ENCODE measurements at regions not wholly inside any gene's neighbourhood (a gene's known extent, or its start where the extent isn't known, plus 50 kb on each side); places are given as distances from the start of the nearest gene placed in this dataset.

DNA sequence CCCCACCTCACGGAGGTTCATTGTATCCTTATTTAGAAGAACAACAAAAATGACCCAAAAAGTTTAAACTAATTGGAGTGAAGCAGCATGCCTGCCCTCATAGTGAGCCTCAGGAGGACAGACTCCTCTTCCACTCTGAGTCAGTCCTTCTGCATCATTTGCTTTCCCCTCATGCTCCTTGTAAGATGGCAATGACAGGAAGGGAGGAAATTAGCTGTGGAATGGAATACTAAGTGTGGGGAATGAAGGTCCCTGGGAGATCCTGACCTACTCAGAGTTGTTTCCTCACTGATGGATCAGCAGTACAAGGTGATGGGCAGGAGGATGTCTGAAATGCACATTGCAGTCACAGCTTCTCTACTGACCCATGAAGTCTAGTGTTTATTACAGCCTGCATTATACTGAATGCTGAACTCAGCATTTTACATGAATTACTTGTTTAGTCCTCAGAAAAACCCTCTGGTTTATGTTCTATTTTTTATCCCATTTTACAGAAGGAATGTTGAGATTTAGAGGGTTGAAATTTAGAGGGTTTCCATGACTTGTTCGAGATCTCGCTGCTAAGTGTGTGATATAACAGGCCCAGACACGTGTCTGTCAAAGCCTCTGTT lies 212.0 kb upstream of the PCSK2 start:
- DNase-seq (ENCODE audit: low read depth, low spot score), result no peak

- no peak for DNase-seq (ENCODE audit: low read depth, low spot score)
Measured at GRCh38 chr20:17017232-17017631, 209.6 kb upstream of the PCSK2 start.

DNA sequence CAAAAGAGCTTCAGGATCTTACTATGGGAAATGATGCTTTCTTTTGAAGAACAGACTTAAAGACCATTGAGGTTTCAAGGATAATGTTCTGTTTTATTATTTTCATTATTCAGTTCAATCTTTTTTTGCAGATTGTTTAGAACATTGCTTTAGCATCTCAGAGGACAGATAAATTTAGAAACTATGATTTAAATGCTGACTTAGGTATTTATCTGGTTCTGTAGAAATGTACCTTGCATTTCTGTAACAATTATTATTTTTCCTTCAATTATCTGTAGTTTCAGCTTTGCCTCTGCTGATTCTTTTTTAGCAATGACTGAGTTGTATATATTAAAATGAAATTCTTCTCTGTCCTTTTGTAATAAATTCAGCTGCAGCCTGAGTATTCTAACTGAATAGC lies 205.4 kb upstream of the PCSK2 start:
- no peak for DNase-seq (ENCODE audit: low read depth, low spot score)

DNA sequence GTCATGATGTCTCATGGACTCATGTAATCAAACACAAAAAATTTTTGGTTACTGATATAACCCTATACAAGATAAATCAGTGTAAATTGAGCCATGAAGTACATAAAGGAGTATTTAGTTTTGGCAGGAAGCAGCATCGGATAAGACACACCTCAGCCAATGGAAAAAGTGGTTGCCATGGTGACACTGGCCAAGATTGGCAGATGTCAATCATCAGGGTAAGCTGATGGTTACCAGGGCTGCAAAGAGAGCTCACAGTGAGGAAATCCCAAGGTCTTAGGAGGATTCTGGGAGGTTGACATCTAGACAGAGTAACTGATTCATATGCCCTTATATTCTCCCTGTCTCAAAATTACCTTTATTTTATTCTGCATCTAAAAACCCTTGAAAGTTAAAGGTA lies 203.8 kb upstream of the PCSK2 start:
- DNase-seq (ENCODE audit: low read depth, low spot score), result no peak

DNA sequence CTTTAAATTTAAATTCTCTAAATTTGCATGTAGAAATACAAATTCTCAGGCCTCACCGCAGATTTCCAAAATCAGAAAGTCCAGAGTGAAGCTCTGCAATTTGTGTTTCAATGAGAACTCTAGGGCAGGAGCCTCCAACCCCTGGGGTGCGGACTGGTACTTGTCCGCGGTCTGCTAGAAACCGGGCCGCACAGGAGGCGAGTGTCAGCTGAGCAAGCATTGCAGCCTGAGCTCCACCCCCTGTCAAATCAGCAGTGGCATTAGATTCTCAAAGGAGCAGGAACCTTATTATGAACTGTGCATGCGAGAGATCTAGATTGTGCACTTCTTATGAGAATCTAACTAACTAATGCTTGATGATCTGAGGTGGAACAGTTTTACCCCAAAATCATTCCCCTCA lies 203.0 kb upstream of the PCSK2 start:
- DNase-seq (ENCODE audit: low read depth, low spot score), result peak; percentile 61

- DNase-seq (ENCODE audit: low read depth, low spot score), result peak; percentile 77
Measured at GRCh38 chr20:17024513-17025119, 202.2 kb upstream of the PCSK2 start.

DNA sequence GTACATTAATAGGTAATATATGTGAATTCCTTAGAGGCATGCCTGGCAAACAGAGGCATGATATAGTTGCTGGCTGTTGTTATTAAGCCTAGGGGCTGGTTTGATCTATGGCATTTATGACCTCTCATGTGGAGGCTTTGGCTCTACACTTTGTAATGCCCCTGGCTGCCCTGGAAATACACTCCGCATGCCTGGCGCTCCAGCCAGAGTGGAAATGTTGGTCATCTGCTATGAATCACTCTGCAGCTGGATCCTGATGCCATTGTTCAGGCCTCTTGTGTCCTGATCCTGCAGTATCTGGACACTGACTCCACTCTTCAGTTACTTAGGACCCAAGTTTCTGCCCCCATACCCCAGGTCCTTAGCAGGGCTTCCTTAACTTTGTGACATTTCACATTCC lies 200.5 kb upstream of the PCSK2 start:
- no peak for DNase-seq (ENCODE audit: low read depth, low spot score)

DNA sequence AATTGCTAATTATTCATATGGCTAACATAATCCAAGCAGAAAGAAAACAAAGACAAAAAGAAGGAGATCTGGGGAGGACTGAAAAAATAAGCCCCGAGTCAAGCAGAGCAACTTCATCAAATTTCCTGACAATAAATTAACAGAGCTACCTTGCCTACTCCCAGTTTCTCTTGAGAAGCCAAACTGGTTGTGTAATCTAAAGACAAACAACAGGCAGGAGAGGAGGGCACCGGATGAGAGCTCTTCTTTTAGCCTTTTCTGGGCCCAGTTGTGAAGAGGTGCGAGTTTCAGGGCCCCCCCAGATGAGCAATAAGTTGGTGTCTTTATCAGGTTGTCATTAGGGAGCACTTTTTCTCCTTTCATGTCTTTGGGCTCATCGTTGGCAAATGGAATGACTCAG lies 197.1 kb upstream of the PCSK2 start:
- DNase-seq (ENCODE audit: low read depth, low spot score), result no peak

- DNase-seq (ENCODE audit: low read depth, low spot score), result no peak
Measured at GRCh38 chr20:17036541-17036940, 190.3 kb upstream of the PCSK2 start.

DNA sequence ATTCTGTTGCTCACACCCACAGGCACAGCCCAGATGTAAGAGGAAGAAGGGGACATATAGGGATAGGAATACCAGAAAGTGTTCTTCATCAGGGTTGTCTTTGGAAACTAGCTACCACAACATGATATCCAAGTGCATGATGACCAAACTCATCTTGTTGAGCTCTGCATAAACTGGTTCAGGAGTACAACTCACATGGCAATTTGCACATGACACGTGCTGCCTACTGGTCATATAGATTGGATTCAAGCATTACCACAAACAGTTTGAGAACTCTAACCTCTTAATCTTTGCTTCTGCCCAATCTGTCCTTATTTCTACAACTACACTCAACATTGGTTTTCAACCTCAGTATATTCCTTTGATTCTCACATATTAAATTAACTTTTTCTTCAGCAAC lies 184.7 kb upstream of the PCSK2 start:
- no peak for DNase-seq (ENCODE audit: low read depth, low spot score)

DNA sequence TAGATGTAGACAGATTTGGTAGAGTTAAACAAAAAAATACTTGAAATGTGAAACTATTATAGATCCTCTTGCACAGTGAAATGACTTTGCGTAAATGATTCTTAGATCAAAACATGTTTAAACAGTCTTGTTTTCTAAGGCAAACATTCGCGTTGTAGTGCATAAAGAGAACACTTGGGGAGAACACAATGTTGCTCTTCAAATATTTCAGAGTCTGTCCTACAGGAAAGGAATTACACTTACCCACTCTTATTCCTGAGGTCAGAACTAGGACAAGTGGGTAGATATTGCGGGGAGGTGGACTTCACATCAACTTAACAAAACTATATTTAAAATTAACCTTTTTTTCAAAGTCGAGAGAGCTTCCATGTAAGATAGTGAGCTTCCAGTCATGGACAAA lies 183.5 kb upstream of the PCSK2 start:
- DNase-seq (ENCODE audit: low read depth, low spot score), result no peak

GRCh38 chr20:17044891-17045290 lies 181.9 kb upstream of the PCSK2 start:
- no peak for DNase-seq (ENCODE audit: low read depth, low spot score)

GRCh38 chr20:17059465-17059864 lies 167.4 kb upstream of the PCSK2 start:
- no peak for DNase-seq (ENCODE audit: low read depth, low spot score)

GRCh38 chr20:17061715-17062114 lies 165.1 kb upstream of the PCSK2 start:
- DNase-seq (ENCODE audit: low read depth, low spot score), result peak; percentile 17

- no peak for DNase-seq (ENCODE audit: low read depth, low spot score)
Measured at GRCh38 chr20:17062712-17063111, 164.1 kb upstream of the PCSK2 start.

- DNase-seq (ENCODE audit: low read depth, low spot score), result peak; percentile 40
Measured at GRCh38 chr20:17066902-17067301, 159.9 kb upstream of the PCSK2 start.

DNA sequence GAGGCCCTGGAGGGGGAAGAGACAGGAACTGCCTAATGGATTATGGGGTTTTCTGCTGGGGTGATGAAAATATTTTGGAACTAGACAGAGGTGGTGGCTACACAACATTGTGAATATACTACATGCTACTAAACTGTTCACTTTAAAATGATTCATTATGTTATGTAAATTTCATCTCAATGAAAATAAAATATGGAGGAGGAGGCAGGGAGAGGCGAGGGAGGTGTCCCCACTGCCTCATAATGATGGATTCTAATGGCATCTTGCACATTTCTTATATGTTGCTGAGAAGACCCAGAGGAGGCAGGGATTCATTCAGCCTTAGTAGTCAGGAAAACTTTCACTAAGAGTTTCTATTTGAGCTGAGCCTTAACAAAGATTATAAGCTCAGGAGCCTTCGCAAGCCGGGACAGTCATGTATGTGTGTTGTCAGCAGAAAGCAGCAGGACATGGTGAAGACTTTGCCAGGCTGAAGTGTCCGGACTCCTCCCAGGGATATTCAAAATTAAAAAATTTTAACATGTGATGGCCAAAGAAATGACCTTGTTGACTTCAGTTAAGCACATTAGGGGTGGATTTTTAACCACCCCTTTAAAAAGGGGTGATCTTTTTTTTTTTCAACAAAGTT lies 158.6 kb upstream of the PCSK2 start:
- DNase-seq (ENCODE audit: low read depth, low spot score), result no peak

DNA sequence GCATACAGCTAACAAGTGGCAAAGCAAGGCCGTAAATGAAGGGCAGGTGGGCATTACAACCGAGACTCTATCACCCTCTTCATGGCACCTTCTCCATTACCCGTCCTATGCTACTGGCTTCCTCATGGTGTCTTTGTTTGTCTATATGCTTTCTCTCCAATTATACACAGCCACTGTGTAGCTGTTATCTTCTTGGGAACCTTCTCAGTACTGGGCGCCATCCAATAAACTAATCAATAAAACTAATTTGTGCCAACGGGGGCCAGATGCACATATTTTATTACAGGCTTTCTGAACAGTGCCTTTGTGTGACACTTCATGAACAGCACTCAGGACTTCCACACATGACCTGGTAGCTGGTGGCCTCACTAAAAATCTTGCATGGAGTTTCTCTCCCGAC lies 149.8 kb upstream of the PCSK2 start:
- DNase-seq (ENCODE audit: low read depth, low spot score), result no peak

DNA sequence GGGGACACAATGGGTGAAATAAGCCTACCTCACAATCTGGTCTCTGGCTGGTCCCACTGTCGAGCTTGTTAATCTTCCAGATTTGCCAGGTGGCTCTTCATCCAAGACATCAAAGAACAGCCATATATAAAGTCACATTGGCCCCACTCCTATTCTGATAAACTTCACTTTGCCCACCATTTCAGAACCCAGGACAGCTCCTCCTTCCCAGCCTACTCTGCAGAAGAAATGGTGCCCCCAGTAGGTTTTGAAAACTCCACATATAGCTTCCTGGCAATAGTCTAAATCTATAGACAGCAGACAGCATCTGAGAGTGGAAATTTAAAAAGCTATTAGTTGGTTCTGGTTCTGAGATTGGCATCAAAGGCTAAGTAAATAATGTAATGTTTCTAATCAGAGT lies 143.1 kb upstream of the PCSK2 start:
- DNase-seq (ENCODE audit: low read depth, low spot score), result peak; percentile 22

DNA sequence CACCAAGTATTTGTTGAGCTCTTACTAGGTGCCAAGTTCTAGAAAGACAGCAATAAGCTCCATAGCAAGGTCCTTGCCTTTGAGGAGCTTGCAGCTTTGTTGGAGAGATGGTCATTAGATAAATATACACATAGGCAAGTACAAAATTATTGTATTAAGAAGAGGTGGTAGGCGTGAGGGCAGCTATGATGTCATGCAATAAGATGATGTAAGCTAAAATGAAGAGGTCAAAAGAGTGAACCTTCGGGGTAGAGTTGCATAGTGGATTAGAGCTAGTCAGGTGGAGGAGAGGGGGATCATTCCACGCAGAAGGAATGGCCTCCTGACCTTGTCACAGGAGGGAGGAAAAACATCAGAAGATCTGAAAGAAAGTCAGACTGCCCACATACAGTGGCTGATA lies 141.9 kb upstream of the PCSK2 start:
- DNase-seq (ENCODE audit: low read depth, low spot score), result no peak

DNA sequence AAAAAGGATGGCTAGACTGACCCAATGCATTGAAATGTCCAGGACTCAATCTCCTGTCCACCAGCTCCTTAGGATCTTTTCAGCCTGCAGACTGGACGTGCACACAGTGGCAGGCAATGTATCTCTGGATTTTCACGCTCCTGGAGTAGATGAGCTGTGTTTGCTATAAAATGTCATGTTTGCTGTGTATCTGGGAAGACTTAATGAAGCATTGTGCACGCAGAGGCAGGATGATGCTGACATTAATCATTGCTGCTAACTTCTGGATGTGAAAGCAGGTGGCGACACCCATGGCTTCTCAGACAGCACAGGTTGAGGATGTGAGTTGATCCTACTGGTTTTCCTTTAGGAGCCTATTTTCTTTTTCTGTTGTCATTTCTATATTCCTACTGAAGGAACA lies 133.1 kb upstream of the PCSK2 start:
- DNase-seq (ENCODE audit: low read depth, low spot score), result no peak

GRCh38 chr20:17097603-17098002 lies 129.2 kb upstream of the PCSK2 start:
- no peak for DNase-seq (ENCODE audit: low read depth, low spot score)

- DNase-seq (ENCODE audit: low read depth, low spot score), result no peak
Measured at GRCh38 chr20:17100506-17100905, 126.3 kb upstream of the PCSK2 start.

GRCh38 chr20:17107127-17107526 lies 119.7 kb upstream of the PCSK2 start:
- DNase-seq (ENCODE audit: low read depth, low spot score), result no peak
